ENCODE measurements at regions not wholly inside any gene's neighbourhood (a gene's known extent, or its start where the extent isn't known, plus 50 kb on each side); places are given as distances from the start of the nearest gene placed in this dataset.

DNA sequence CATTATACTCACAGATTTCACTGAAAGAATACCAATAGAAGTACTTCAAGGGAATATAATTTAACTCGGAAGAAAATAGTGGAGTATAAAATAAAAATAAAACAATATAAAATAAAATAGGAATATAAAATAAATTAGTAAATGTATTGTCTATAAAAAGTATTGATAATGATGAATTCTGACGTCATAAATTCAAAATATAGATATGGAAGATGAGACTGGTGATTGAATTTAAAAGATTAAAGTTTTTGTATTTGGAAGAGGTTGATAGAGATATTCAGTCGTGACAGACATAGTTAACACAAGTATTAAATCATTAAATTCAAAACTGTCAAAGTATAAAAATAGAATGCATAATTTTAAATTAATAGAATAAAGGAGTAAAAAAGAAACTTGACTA, 964.9 kb upstream of the C9orf72 start:
- peaks cover 12% of the 10 kb centered on the region for H3K9me3 Mint-ChIP-seq
- no peaks in the 10 kb centered on the region for H3K36me3 Mint-ChIP-seq
- DNase-seq (ENCODE audit: low spot score) (no peak), ATAC-seq (no peak)
- no peak overlapping the region for H3K27ac Mint-ChIP-seq
- no peaks in the 10 kb centered on the region for H3K27me3 Mint-ChIP-seq
- no peak overlapping the region for H3K4me3 Mint-ChIP-seq
- H3K4me1 Mint-ChIP-seq (ENCODE audit: low read depth in 2 of 2) = peaks cover 0 to 2% of the 10 kb centered on the region in 2 donors

DNA sequence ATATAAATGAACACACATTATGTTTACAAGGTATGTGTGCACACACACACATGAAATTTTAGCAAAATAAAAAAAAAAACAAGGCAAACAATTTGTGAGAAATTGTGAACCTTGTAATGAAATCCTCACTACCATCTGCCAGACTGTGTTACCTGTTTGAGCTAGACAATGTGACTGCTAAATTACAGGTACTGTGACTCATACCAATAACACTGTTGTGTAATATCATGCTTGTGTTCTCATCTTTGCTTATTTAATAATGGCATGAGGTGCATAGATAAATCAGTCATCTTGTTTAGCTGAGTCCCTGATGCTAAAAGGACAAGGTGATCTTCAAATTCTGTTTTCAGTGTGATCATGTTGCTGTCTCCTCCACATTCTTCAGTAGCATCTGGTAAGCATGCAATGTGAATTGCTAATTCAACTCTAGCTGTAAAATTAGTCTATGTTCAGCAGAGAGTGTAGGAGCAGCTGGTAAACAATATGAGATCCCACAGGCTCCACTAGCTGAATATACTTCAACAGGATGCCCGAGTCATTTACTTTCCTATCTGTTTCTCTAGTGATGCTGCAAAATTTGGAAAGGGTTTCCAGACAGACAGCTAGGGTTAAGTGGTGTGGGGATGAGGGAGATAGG, 966.3 kb upstream of the C9orf72 start:
- Mint-ChIP-seq H3K4me3 (no peak overlapping the region), H3K4me1 (ENCODE audit: low read depth in 2 of 2) (peaks cover 0 to 2% of the 10 kb centered on the region in 2 donors), H3K36me3 (no peaks in the 10 kb centered on the region), H3K27me3 (no peaks in the 10 kb centered on the region), H3K9me3 (peaks cover 12% of the 10 kb centered on the region), H3K27ac (no peak overlapping the region)
- no peak for DNase-seq (ENCODE audit: low spot score)
- ATAC-seq = no peak

DNA sequence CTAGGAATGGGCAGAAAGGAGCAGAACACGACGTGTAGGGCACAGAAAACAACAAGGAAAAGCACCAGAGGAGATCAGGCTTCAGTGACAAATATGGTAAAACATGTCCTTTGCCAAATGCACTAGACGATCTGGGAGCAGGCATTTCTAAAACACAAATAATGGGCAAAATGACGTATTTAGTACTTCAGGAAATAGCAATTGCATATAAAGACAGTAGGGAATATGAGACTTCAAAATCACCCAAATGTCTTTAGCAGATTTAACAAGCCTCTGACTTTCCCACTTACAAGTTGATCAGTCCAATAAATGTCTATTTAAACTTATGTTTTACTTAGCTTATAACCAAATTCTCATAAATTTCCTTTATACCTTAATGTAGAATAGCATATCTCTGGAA, 969.6 kb upstream of the C9orf72 start:
- no peaks in the 10 kb centered on the region for H3K27me3 Mint-ChIP-seq

GRCh38 chr9:28547527-28547926, 974.2 kb upstream of the C9orf72 start:
- Mint-ChIP-seq H3K27me3 (no peaks in the 10 kb centered on the region), H3K4me3 (no peak overlapping the region), H3K9me3 (peaks cover 12% of the 10 kb centered on the region), H3K27ac (no peak overlapping the region), H3K4me1 (ENCODE audit: low read depth in 2 of 2) (no peaks in the 10 kb centered on the region), H3K36me3 (peaks cover 4% of the 10 kb centered on the region)
- no peak for DNase-seq (ENCODE audit: low spot score)
- ATAC-seq = no peak

More for the DNA sequence above, 969.6 kb upstream of the C9orf72 start:
- Mint-ChIP-seq H3K4me1 (ENCODE audit: low read depth in 2 of 2) (no peaks in the 10 kb centered on the region), H3K36me3 (no peaks in the 10 kb centered on the region), H3K9me3 (peaks cover 8% of the 10 kb centered on the region), H3K27ac (no peak overlapping the region), H3K4me3 (no peak overlapping the region)
- ATAC-seq (no peak), DNase-seq (ENCODE audit: low spot score) (no peak)

- Mint-ChIP-seq H3K27ac (no peak overlapping the region), H3K27me3 (no peaks in the 10 kb centered on the region), H3K36me3 (no peaks in the 10 kb centered on the region), H3K4me1 (ENCODE audit: low read depth in 2 of 2) (no peaks in the 10 kb centered on the region), H3K9me3 (peaks cover 3% of the 10 kb centered on the region), H3K4me3 (no peak overlapping the region)
- DNase-seq (ENCODE audit: low spot score) = no peak
- ATAC-seq = no peak
These were observed 990.1 kb upstream of the C9orf72 start for GRCh38 chr9:28563291-28563934.

- Mint-ChIP-seq H3K4me1 (ENCODE audit: low read depth in 2 of 2) (no peaks in the 10 kb centered on the region), H3K9me3 (peaks cover 12% of the 10 kb centered on the region), H3K27ac (no peak overlapping the region), H3K27me3 (no peaks in the 10 kb centered on the region), H3K36me3 (no peaks in the 10 kb centered on the region), H3K4me3 (no peak overlapping the region)
- ATAC-seq = no peak
- no peak for DNase-seq (ENCODE audit: low spot score)
These were observed 1010.6 kb upstream of the C9orf72 start for GRCh38 chr9:28583832-28584231.

- ATAC-seq (no peak), DNase-seq (ENCODE audit: low spot score) (no peak)
- H3K27ac Mint-ChIP-seq = no peak overlapping the region
- H3K36me3 Mint-ChIP-seq = no peaks in the 10 kb centered on the region
- H3K4me3 Mint-ChIP-seq = no peak overlapping the region
- no peaks in the 10 kb centered on the region for H3K4me1 Mint-ChIP-seq (ENCODE audit: low read depth in 2 of 2)
- H3K27me3 Mint-ChIP-seq = no peaks in the 10 kb centered on the region
- peaks cover 15% of the 10 kb centered on the region for H3K9me3 Mint-ChIP-seq
These were observed 1011.3 kb upstream of the C9orf72 start for GRCh38 chr9:28584542-28584941.

GRCh38 chr9:28587052-28587451, 1013.8 kb upstream of the C9orf72 start:
- H3K27ac Mint-ChIP-seq = no peak overlapping the region
- peaks cover 12% of the 10 kb centered on the region for H3K9me3 Mint-ChIP-seq
- no peak for DNase-seq (ENCODE audit: low spot score)
- no peaks in the 10 kb centered on the region for H3K27me3 Mint-ChIP-seq
- H3K4me1 Mint-ChIP-seq (ENCODE audit: low read depth in 2 of 2) = no peaks in the 10 kb centered on the region
- ATAC-seq = no peak
- H3K4me3 Mint-ChIP-seq = no peak overlapping the region
- H3K36me3 Mint-ChIP-seq = no peaks in the 10 kb centered on the region

GRCh38 chr9:28598408-28598807, 1025.1 kb upstream of the C9orf72 start:
- Mint-ChIP-seq H3K4me1 (ENCODE audit: low read depth in 2 of 2) (no peaks in the 10 kb centered on the region), H3K27ac (no peak overlapping the region)

DNA sequence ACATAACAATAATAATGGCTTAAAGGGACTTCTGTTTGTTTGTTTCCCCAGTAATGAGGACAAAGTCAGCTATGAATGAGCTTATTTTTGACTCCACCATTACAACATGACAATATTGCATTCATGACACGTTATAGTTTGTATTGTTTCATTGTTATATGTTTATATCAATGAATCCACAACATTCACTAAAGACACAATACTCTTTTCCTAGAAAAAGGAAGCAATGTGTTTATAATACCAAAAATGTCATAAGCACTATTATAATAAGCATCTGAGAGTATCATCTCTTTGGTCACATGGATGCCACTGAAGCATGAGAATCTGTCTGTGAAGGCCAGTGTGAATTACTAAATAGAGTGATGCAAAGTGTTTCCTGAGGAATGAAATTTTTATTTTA, 1026.9 kb upstream of the C9orf72 start:
- Mint-ChIP-seq H3K36me3 (no peaks in the 10 kb centered on the region), H3K4me3 (no peak overlapping the region), H3K4me1 (ENCODE audit: low read depth in 2 of 2) (no peaks in the 10 kb centered on the region), H3K9me3 (no peaks in the 10 kb centered on the region), H3K27me3 (no peaks in the 10 kb centered on the region), H3K27ac (no peak overlapping the region)
- DNase-seq (ENCODE audit: low spot score) (no peak), ATAC-seq (no peak)

More at GRCh38 chr9:28598408-28598807, 1025.1 kb upstream of the C9orf72 start:
- ATAC-seq = no peak
- H3K4me3 Mint-ChIP-seq = no peak overlapping the region
- no peaks in the 10 kb centered on the region for H3K36me3 Mint-ChIP-seq
- peaks cover under 1% of the 10 kb centered on the region for H3K9me3 Mint-ChIP-seq
- no peaks in the 10 kb centered on the region for H3K27me3 Mint-ChIP-seq
- no peak for DNase-seq (ENCODE audit: low spot score)

DNA sequence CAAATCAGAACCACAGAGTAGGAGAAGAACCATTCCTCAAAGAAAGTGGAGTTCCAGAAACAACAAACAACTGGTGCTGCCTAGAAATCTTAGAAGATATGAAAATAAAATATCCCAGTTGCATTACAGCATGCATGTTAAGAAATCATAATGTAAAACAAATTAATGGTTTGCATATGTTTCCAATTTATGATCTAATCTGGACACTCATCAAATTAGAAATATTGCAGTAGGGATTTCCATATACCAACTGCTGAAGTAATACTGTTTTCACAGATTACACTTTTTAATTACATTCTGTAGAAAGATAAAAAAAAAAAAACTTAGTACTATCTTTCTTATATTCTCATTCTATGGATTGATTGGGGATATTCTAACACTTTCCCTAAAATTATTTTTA, 1034.6 kb upstream of the C9orf72 start:
- Mint-ChIP-seq H3K4me1 (ENCODE audit: low read depth in 2 of 2) (no peaks in the 10 kb centered on the region), H3K27ac (no peak overlapping the region), H3K36me3 (no peaks in the 10 kb centered on the region), H3K27me3 (no peaks in the 10 kb centered on the region), H3K4me3 (no peak overlapping the region), H3K9me3 (no peaks in the 10 kb centered on the region)
- ATAC-seq (no peak), DNase-seq (ENCODE audit: low spot score) (no peak)

DNA sequence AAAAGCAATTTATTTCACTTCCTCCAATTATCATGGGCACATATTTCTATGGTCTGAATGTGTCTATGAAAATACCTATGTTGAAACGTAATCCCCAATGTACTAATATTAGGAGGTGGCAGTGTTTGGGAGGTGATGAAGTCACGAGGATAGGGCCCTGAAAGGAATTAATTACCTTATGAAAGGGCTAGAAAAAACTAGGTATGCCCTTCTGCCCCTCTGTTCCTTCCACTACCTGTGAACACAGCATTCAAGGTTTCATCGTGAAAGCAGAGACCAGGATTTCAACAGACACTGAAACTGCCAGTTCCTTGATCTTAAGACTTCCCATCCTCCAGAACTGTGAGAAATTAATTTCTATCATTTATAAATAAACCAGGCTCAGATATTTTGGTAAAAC, 1037.1 kb upstream of the C9orf72 start:
- DNase-seq (ENCODE audit: low spot score) = no peak
- no peaks in the 10 kb centered on the region for H3K36me3 Mint-ChIP-seq
- H3K4me1 Mint-ChIP-seq (ENCODE audit: low read depth in 2 of 2) = no peaks in the 10 kb centered on the region
- no peak for ATAC-seq
- H3K27me3 Mint-ChIP-seq = no peaks in the 10 kb centered on the region
- H3K4me3 Mint-ChIP-seq = no peak overlapping the region
- H3K9me3 Mint-ChIP-seq = no peaks in the 10 kb centered on the region
- H3K27ac Mint-ChIP-seq = no peak overlapping the region

DNA sequence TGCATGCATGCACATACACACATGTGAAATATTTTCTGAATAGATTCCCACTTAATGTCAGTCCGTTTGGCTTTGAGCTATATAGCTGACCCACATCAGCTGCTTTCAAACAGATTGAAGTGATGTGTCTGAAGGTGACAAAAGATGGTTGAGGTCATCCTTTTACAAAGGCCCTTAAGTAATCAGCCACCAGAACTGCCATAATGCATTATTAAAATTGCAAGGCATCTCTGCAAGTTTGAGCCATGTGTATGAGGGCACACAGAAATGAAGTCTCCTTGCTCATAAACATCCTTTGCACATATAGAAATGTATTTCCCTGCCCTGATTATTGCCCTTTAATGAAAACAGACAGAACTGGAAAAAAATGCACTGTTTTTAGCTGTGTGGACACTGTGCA, 1043.0 kb upstream of the C9orf72 start:
- H3K27ac Mint-ChIP-seq = no peak overlapping the region
- H3K27me3 Mint-ChIP-seq = no peaks in the 10 kb centered on the region
- no peak for ATAC-seq
- peaks cover 5% of the 10 kb centered on the region for H3K9me3 Mint-ChIP-seq
- H3K4me3 Mint-ChIP-seq = no peak overlapping the region
- H3K36me3 Mint-ChIP-seq = no peaks in the 10 kb centered on the region
- no peak for DNase-seq (ENCODE audit: low spot score)
- H3K4me1 Mint-ChIP-seq (ENCODE audit: low read depth in 2 of 2) = no peaks in the 10 kb centered on the region

DNA sequence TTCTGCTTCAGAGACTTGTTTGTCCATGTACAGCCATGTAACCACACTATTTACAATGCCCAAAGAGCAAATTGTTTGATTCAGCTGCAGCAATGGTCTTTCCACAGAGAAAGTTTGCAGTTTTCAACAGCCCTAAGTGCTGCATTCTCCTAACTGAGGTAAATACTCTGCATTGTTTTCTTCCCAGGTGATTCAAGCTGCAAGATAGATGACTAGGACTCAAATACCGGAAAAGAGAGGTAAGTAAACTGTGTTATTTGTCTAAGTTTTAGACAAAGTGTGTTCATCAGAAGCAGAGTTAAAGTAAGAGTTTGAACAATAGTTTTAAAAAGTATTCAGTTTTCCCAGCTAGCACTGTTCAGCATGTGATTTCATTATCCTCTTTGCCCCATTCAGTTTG, 1046.7 kb upstream of the C9orf72 start:
- DNase-seq (ENCODE audit: low spot score) (no peak), ATAC-seq (no peak)
- no peak overlapping the region for H3K27ac Mint-ChIP-seq
- no peaks in the 10 kb centered on the region for H3K27me3 Mint-ChIP-seq
- peaks cover 5% of the 10 kb centered on the region for H3K9me3 Mint-ChIP-seq
- H3K36me3 Mint-ChIP-seq = no peaks in the 10 kb centered on the region
- H3K4me1 Mint-ChIP-seq (ENCODE audit: low read depth in 2 of 2) = no peaks in the 10 kb centered on the region
- no peak overlapping the region for H3K4me3 Mint-ChIP-seq

DNA sequence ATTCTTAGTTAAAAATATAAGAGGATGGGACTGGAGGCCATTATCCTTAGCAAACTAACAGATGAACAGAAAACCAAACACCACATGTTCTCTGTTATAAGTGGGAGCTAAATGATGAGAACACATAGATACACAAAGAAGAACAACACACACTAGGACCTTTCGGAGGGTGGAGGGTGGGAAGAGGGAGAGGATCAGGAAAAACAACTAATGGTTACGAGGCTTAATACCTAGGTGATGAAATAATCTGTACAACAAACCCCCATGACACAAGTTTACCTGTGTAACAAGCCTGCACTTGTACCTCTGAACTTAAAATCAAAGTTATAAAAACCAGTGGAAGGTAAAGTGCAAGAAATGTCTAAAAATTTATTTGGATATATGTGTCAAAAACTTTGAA, 1047.4 kb upstream of the C9orf72 start:
- no peak for ATAC-seq
- Mint-ChIP-seq H3K27ac (no peak overlapping the region), H3K4me3 (no peak overlapping the region), H3K27me3 (no peaks in the 10 kb centered on the region), H3K9me3 (peaks cover 5% of the 10 kb centered on the region), H3K36me3 (no peaks in the 10 kb centered on the region), H3K4me1 (ENCODE audit: low read depth in 2 of 2) (no peaks in the 10 kb centered on the region)
- no peak for DNase-seq (ENCODE audit: low spot score)

Data from natural killer cell treated with Interleukin-12 subunit alpha and Interleukin-12 subunit beta and Interleukin-15 and Interleukin-18, amount 100 ng/mL, for 72 hours (primary cell).